HL-60 (cell line): ENCODE measurements at regions not wholly inside any gene's neighbourhood (a gene's known extent, or its start where the extent isn't known, plus 50 kb on each side); places are given as distances from the start of the nearest gene placed in this dataset.

Source experiments
- CTCF ChIP-seq: IDR thresholded peaks from one replicate; pipeline ENCODE4 v1.5.1; 2011; ENCODE audit warnings: low read length, control low read depth, inconsistent platforms; ENCODE audit not compliant: insufficient read depth
- POLR2AphosphoS5 ChIP-seq: IDR thresholded peaks from 2 replicates; pipeline ENCODE4 v1.6.1; 2012; ENCODE audit warnings: low read depth
- SPI1 ChIP-seq: IDR thresholded peaks from 2 replicates; pipeline ENCODE4 v1.6.1; 2012; ENCODE audit warnings: low read depth, mild to moderate bottlenecking, borderline replicate concordance

GRCh38 chr10:26357203-26357602 lies 80.9 kb upstream of the APBB1IP start:
- TF ChIP-seq SPI1 (no peak), CTCF (no peak), POLR2AphosphoS5 (no peak)
